ENCODE measurements at regions not wholly inside any gene's neighbourhood (a gene's known extent, or its start where the extent isn't known, plus 50 kb on each side); places are given as distances from the start of the nearest gene placed in this dataset.
"Not testable (repeated sequence)": the region's sequence is repeated elsewhere in the genome, so short reads cannot be mapped to it uniquely, and the experiment has no call there.

DNA sequence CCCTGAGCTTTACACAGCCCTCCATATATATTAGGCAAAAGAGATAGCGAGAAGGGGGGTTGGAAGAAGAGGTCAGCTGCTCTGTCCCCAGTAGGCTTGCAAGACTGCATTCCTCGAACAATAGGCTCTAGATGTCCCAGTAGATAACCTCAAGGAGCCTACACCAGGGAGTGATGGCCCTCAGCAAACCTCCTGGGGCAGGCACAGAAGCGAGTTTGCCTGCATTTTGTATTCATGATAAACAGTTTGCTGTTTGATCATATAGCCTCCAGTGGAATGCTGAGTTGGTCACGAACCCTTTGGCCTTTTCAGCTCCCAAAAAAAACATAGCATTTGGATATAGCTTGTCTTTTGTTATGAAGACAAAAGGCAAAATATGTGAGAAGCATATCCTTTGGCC is 95.1 kb upstream of the GRAMD1B start:
- no peak overlapping the region for H3K27ac ChIP-seq (ENCODE audit: low read depth in 1 of 2, low read length in 2 of 2)
- DNase-seq (ENCODE audit: low spot score) = no peak
- 74% methylated on average over 4 of the region's 4 CpGs for WGBS
- no peaks in the 10 kb centered on the region for H3K9me3 ChIP-seq (ENCODE audit: control insufficient read depth in 4 of 4, low read length in 3 of 4)
- no peak overlapping the region for H3K4me3 ChIP-seq (ENCODE audit: low read depth in 1 of 3, low read length in 3 of 3)
- peaks cover 0 to 6% (median 0%) of the 10 kb centered on the region in 4 donors for H3K27me3 ChIP-seq (ENCODE audit: control insufficient read depth in 4 of 4, insufficient read depth in 4 of 4, low read length in 3 of 4)
- no peaks in the 10 kb centered on the region for H3K36me3 ChIP-seq (ENCODE audit: control insufficient read depth in 4 of 4, insufficient read depth in 3 of 4, low read depth in 1 of 4, low read length in 3 of 4)
- TF ChIP-seq RXRA (IDR thresholded peaks at IDR 0.05) (no peak), HNF4G (IDR thresholded peaks at IDR 0.05) (no peak), TAF1 (conservative IDR thresholded peaks at IDR 0.05) (no peak), YY1 (IDR thresholded peaks at IDR 0.05) (no peak)
- TF ChIP-seq, protein P1, sequence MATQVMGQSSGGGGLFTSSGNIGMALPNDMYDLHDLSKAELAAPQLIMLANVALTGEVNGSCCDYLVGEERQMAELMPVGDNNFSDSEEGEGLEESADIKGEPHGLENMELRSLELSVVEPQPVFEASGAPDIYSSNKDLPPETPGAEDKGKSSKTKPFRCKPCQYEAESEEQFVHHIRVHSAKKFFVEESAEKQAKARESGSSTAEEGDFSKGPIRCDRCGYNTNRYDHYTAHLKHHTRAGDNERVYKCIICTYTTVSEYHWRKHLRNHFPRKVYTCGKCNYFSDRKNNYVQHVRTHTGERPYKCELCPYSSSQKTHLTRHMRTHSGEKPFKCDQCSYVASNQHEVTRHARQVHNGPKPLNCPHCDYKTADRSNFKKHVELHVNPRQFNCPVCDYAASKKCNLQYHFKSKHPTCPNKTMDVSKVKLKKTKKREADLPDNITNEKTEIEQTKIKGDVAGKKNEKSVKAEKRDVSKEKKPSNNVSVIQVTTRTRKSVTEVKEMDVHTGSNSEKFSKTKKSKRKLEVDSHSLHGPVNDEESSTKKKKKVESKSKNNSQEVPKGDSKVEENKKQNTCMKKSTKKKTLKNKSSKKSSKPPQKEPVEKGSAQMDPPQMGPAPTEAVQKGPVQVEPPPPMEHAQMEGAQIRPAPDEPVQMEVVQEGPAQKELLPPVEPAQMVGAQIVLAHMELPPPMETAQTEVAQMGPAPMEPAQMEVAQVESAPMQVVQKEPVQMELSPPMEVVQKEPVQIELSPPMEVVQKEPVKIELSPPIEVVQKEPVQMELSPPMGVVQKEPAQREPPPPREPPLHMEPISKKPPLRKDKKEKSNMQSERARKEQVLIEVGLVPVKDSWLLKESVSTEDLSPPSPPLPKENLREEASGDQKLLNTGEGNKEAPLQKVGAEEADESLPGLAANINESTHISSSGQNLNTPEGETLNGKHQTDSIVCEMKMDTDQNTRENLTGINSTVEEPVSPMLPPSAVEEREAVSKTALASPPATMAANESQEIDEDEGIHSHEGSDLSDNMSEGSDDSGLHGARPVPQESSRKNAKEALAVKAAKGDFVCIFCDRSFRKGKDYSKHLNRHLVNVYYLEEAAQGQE (IDR thresholded peaks at IDR 0.05) = no peak
- no peak overlapping the region for H3K9ac ChIP-seq (ENCODE audit: low read depth in 1 of 2, low read length in 2 of 2)
- H3K4me1 ChIP-seq (ENCODE audit: control insufficient read depth in 4 of 4, insufficient read depth in 4 of 4, low read length in 3 of 4) = no peaks in the 10 kb centered on the region

DNA sequence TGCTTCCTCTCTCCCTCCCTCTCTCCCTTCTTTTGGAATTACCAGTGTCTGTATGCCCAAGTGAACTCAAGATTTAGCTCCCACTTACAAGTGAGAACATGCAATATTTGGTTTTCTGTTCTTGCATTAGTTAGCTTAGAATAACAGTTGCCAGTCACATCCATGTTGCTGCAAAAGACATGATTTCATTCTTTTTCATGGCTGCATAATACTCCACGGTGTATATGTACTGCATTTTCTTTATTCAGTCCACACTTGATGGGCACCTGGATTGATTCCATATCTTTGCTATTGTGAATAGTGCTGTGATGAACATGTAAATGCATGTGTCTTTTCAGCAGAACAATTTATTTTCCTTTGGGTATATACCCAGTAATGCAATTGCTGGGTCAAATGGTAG is 97.5 kb upstream of the GRAMD1B start:
- H3K4me3 ChIP-seq (ENCODE audit: low read depth in 1 of 3, low read length in 3 of 3); H3K27me3 ChIP-seq (ENCODE audit: control insufficient read depth in 4 of 4, insufficient read depth in 4 of 4, low read length in 3 of 4); H3K27ac ChIP-seq (ENCODE audit: low read depth in 1 of 2, low read length in 2 of 2); H3K9me3 ChIP-seq (ENCODE audit: control insufficient read depth in 4 of 4, low read length in 3 of 4); H3K9ac ChIP-seq (ENCODE audit: low read depth in 1 of 2, low read length in 2 of 2); DNase-seq (ENCODE audit: low spot score); H3K4me1 ChIP-seq (ENCODE audit: control insufficient read depth in 4 of 4, insufficient read depth in 4 of 4, low read length in 3 of 4); H3K36me3 ChIP-seq (ENCODE audit: control insufficient read depth in 4 of 4, insufficient read depth in 3 of 4, low read depth in 1 of 4, low read length in 3 of 4): not testable (repeated sequence)
- WGBS = 88% methylated on average over 1 of the region's 1 CpG

DNA sequence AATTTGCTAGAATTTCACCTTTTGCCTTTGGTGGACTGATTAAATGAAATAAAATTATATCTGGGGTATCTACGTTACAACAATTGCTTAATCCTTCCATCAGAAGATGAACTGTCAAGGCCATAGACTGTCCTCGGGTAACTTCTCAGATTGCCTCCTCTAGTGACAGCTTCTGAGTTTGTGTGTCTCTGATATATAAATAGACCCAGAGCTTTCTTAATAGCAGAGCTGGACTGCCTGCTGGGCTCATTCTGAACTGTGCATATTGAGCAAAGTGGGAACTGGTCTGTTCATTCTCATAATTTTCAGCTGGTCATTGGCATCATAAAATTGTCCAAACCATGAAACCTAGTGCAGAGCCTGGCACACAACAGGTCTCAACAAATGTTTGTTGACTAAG is 99.1 kb upstream of the GRAMD1B start:
- H3K4me3 ChIP-seq (ENCODE audit: low read depth in 1 of 3, low read length in 3 of 3) = no peak overlapping the region
- H3K9ac ChIP-seq (ENCODE audit: low read depth in 1 of 2, low read length in 2 of 2) = no peak overlapping the region
- WGBS = 63% methylated on average over 2 of the region's 2 CpGs
- peaks cover 0 to 9% (median 0%) of the 10 kb centered on the region in 4 donors for H3K27me3 ChIP-seq (ENCODE audit: control insufficient read depth in 4 of 4, insufficient read depth in 4 of 4, low read length in 3 of 4)
- no peaks in the 10 kb centered on the region for H3K36me3 ChIP-seq (ENCODE audit: control insufficient read depth in 4 of 4, insufficient read depth in 3 of 4, low read depth in 1 of 4, low read length in 3 of 4)
- no peak overlapping the region for H3K27ac ChIP-seq (ENCODE audit: low read depth in 1 of 2, low read length in 2 of 2)
- H3K9me3 ChIP-seq (ENCODE audit: control insufficient read depth in 4 of 4, low read length in 3 of 4) = no peaks in the 10 kb centered on the region
- no peak for DNase-seq (ENCODE audit: low spot score)
- TF ChIP-seq, protein P2, sequence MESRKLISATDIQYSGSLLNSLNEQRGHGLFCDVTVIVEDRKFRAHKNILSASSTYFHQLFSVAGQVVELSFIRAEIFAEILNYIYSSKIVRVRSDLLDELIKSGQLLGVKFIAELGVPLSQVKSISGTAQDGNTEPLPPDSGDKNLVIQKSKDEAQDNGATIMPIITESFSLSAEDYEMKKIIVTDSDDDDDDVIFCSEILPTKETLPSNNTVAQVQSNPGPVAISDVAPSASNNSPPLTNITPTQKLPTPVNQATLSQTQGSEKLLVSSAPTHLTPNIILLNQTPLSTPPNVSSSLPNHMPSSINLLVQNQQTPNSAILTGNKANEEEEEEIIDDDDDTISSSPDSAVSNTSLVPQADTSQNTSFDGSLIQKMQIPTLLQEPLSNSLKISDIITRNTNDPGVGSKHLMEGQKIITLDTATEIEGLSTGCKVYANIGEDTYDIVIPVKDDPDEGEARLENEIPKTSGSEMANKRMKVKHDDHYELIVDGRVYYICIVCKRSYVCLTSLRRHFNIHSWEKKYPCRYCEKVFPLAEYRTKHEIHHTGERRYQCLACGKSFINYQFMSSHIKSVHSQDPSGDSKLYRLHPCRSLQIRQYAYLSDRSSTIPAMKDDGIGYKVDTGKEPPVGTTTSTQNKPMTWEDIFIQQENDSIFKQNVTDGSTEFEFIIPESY (IDR thresholded peaks at IDR 0.05) = no peak
- no peak for TF ChIP-seq NR2F2 (IDR thresholded peaks at IDR 0.05)
- no peak for TF ChIP-seq YY1 (IDR thresholded peaks at IDR 0.05)
- TF ChIP-seq, protein P3, sequence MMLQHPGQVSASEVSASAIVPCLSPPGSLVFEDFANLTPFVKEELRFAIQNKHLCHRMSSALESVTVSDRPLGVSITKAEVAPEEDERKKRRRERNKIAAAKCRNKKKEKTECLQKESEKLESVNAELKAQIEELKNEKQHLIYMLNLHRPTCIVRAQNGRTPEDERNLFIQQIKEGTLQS (IDR thresholded peaks at IDR 0.05) = no peak
- TF ChIP-seq FOXA2 (IDR thresholded peaks at IDR 0.05) = no peak
- TF ChIP-seq, protein P4, sequence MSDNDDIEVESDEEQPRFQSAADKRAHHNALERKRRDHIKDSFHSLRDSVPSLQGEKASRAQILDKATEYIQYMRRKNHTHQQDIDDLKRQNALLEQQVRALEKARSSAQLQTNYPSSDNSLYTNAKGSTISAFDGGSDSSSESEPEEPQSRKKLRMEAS (IDR thresholded peaks at IDR 0.05) = no peak
- no peak for TF ChIP-seq GABPA (IDR thresholded peaks at IDR 0.05 in 1 of 2, conservative IDR thresholded peaks at IDR 0.05 in 1 of 2)
- TF ChIP-seq FOXA1 (IDR thresholded peaks at IDR 0.05) = no peak
- TF ChIP-seq, protein P5, sequence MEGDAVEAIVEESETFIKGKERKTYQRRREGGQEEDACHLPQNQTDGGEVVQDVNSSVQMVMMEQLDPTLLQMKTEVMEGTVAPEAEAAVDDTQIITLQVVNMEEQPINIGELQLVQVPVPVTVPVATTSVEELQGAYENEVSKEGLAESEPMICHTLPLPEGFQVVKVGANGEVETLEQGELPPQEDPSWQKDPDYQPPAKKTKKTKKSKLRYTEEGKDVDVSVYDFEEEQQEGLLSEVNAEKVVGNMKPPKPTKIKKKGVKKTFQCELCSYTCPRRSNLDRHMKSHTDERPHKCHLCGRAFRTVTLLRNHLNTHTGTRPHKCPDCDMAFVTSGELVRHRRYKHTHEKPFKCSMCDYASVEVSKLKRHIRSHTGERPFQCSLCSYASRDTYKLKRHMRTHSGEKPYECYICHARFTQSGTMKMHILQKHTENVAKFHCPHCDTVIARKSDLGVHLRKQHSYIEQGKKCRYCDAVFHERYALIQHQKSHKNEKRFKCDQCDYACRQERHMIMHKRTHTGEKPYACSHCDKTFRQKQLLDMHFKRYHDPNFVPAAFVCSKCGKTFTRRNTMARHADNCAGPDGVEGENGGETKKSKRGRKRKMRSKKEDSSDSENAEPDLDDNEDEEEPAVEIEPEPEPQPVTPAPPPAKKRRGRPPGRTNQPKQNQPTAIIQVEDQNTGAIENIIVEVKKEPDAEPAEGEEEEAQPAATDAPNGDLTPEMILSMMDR (IDR thresholded peaks at IDR 0.05; ENCODE audit: low read depth, low read length, missing input control) = no peak
- no peak for TF ChIP-seq EGR1 (IDR thresholded peaks at IDR 0.05; ENCODE audit: low read depth in 2 of 2)
- TF ChIP-seq SP1 (IDR thresholded peaks at IDR 0.05) = no peak
- TF ChIP-seq TAF1 (conservative IDR thresholded peaks at IDR 0.05) = no peak
- TF ChIP-seq RXRA (IDR thresholded peaks at IDR 0.05) = no peak
- TF ChIP-seq RAD21 (IDR thresholded peaks at IDR 0.05) = no peak
- TF ChIP-seq HNF4G (IDR thresholded peaks at IDR 0.05) = no peak
- no peak for TF ChIP-seq JUND (IDR thresholded peaks at IDR 0.05)
- H3K4me1 ChIP-seq (ENCODE audit: control insufficient read depth in 4 of 4, insufficient read depth in 4 of 4, low read length in 3 of 4) = no peaks in the 10 kb centered on the region
